Natural killer cell (primary cell): ENCODE measurements at regions not wholly inside any gene's neighbourhood (a gene's known extent, or its start where the extent isn't known, plus 50 kb on each side); places are given as distances from the start of the nearest gene placed in this dataset.

Experiments used
- ATAC-seq, 3 donors: fragments of 150-1000 bp in 2 of 3; fragments of 200-7000 bp in 1 of 3; cut with Tn5 transposase; 1 replicate in 1 of 3; 2 replicates in 2 of 3; pipeline ENCODE4 v1.10.0; 2021; ENCODE audit warnings: mild to moderate bottlenecking in 2 of 3, moderate library complexity in 2 of 3
- DNase-seq, 2 donors: peaks; one replicate each; pipeline versions ENCODE4 v3.0.0 to v3.0.0-alpha.2; 2013 to 2021; ENCODE audit warnings: mixed read lengths in 1 of 2
- H3K27ac ChIP-seq: one replicate; pipeline ENCODE4 v1.5.1; 2013; ENCODE audit warnings: mild to moderate bottlenecking, low read length
- H3K27me3 ChIP-seq: one replicate; pipeline ENCODE4 v1.6.1; 2013; ENCODE audit warnings: low read length; ENCODE audit not compliant: control insufficient read depth, insufficient read depth
- H3K36me3 ChIP-seq: one replicate; pipeline ENCODE4 v1.6.1; 2013; ENCODE audit warnings: low read length; ENCODE audit not compliant: control insufficient read depth, insufficient read depth
- H3K4me1 ChIP-seq: one replicate; pipeline ENCODE4 v1.6.1; 2013; ENCODE audit warnings: low read length; ENCODE audit not compliant: control insufficient read depth, insufficient read depth
- H3K4me3 ChIP-seq: one replicate; pipeline ENCODE4 v1.5.1; 2013; ENCODE audit warnings: low read length
- H3K9me3 ChIP-seq: one replicate; pipeline ENCODE4 v1.6.1; 2013; ENCODE audit warnings: low read length; ENCODE audit not compliant: control insufficient read depth, insufficient read depth
- H3K27ac Mint-ChIP-seq, 2 donors: one replicate each; pipeline ENCODE4 v1.8.0; 2022; ENCODE audit warnings: mild to moderate bottlenecking in 2 of 2, mixed read lengths in 2 of 2, moderate library complexity in 1 of 2
- H3K27me3 Mint-ChIP-seq, 2 donors: one replicate each; pipeline ENCODE4 v1.8.0; 2022; ENCODE audit warnings: low read depth in 2 of 2, mixed read lengths in 2 of 2
- H3K36me3 Mint-ChIP-seq: one replicate; pipeline ENCODE4 v1.8.0; 2022; ENCODE audit warnings: mixed read lengths
- H3K4me1 Mint-ChIP-seq, 2 donors: one replicate each; pipeline ENCODE4 v1.8.0; 2022; ENCODE audit warnings: mixed read lengths in 2 of 2
- H3K4me3 Mint-ChIP-seq: one replicate; pipeline ENCODE4 v1.8.0; 2022; ENCODE audit warnings: mild to moderate bottlenecking, moderate library complexity, mixed read lengths
- H3K9me3 Mint-ChIP-seq, 2 donors: one replicate each; pipeline ENCODE4 v1.8.0; 2022; ENCODE audit warnings: mixed read lengths in 2 of 2
- WGBS: methylation state at CpG from one replicate; pipeline ENCODE4 v1.1.7; 2013; ENCODE audit warnings: missing lambda C conversion rate; ENCODE audit not compliant: insufficient coverage; 5-methylcytosine and 5-hydroxymethylcytosine counted together
- intact Hi-C: fragments of 100-400 bp; cut with micrococcal nuclease; formaldehyde crosslinking; loops from one replicate; pipeline ENCODE4 v1.14.2; 2022
- TF ChIP-seq, protein P1 (sequence below): fragments of 200-600 bp; IDR thresholded peaks from one replicate; pipeline ENCODE4 v1.8.0; 2022; ENCODE audit warnings: antibody characterized with exemption

DNA sequence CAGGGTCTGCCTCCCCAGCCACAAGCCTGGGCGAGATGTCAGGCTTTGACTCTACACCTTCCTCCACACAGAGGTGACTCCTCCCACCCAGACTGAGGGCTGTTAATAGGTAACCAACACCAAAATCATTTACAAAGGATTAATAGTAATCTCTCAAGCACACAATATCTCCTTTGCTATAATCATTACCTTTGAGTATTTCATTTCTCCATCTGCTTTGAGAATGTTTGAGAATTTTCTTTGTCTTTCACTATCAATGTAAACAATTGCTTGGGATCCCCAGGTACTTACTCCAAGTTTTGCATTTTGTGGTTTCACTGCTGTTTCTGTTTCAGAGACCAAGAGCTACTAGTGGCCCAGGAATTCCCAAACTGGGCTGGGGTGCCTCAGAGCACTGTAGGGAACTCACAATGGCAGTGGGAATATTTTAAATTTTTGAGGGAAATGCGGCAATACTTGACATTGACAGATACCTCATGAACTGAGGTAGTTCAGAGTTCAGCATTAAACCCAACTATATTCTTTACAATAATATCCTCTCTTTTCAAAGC lies 166.4 kb upstream of the MGAT5 start:
- Mint-ChIP-seq H3K27ac (no peak overlapping the region), H3K36me3 (no peaks in the 10 kb centered on the region), H3K9me3 (no peaks in the 10 kb centered on the region), H3K27me3 (peaks cover 16 to 39% of the 10 kb centered on the region in 2 donors), H3K4me3 (no peak overlapping the region), H3K4me1 (no peaks in the 10 kb centered on the region)
- ATAC-seq (no peak), DNase-seq (no peak)
- H3K27ac ChIP-seq, result no peak overlapping the region
- no peak overlapping the region for H3K4me3 ChIP-seq
- H3K36me3 ChIP-seq, result no peaks in the 10 kb centered on the region
- TF ChIP-seq, protein P1, sequence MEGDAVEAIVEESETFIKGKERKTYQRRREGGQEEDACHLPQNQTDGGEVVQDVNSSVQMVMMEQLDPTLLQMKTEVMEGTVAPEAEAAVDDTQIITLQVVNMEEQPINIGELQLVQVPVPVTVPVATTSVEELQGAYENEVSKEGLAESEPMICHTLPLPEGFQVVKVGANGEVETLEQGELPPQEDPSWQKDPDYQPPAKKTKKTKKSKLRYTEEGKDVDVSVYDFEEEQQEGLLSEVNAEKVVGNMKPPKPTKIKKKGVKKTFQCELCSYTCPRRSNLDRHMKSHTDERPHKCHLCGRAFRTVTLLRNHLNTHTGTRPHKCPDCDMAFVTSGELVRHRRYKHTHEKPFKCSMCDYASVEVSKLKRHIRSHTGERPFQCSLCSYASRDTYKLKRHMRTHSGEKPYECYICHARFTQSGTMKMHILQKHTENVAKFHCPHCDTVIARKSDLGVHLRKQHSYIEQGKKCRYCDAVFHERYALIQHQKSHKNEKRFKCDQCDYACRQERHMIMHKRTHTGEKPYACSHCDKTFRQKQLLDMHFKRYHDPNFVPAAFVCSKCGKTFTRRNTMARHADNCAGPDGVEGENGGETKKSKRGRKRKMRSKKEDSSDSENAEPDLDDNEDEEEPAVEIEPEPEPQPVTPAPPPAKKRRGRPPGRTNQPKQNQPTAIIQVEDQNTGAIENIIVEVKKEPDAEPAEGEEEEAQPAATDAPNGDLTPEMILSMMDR, result no peak
- intact Hi-C loops, result no loop called here
- 81% methylated on average over 1 of the region's 2 CpGs for WGBS
- no peaks in the 10 kb centered on the region for H3K9me3 ChIP-seq
- H3K4me1 ChIP-seq, result no peaks in the 10 kb centered on the region
- H3K27me3 ChIP-seq, result no peaks in the 10 kb centered on the region

DNA sequence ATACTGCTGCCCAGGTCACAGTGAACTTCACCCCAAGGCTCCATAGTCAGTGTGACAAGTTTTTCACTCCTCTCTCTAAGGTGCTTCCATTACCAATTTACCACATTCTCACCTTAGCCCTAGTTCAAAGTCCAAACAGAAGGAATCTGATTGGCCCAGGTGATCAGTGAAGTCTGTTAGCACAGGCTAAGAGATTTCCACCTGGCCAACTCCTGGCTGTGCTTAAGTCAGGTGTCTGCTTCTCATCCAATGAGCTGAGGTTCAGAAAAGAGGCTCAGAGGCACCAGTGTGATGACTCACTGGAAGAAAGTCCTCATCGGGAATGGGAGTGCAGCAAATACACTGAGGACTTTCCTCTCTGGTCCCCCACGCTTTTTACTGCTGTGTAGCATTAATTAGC lies 164.4 kb upstream of the MGAT5 start:
- H3K4me3 Mint-ChIP-seq, result no peak overlapping the region
- Histone ChIP-seq H3K9me3 (no peaks in the 10 kb centered on the region), H3K27ac (no peak overlapping the region), H3K36me3 (no peaks in the 10 kb centered on the region), H3K4me3 (no peak overlapping the region), H3K4me1 (no peaks in the 10 kb centered on the region), H3K27me3 (no peaks in the 10 kb centered on the region)
- DNase-seq (no peak), ATAC-seq (no peak)
- no peaks in the 10 kb centered on the region for H3K9me3 Mint-ChIP-seq
- H3K27me3 Mint-ChIP-seq, result peaks cover 14 to 35% of the 10 kb centered on the region in 2 donors
- TF ChIP-seq, protein P1, result no peak
- H3K36me3 Mint-ChIP-seq, result no peaks in the 10 kb centered on the region
- H3K4me1 Mint-ChIP-seq, result no peaks in the 10 kb centered on the region
- no peak overlapping the region for H3K27ac Mint-ChIP-seq
- 88% methylated on average over 2 of the region's 2 CpGs for WGBS
- intact Hi-C loops, result no loop called here

DNA sequence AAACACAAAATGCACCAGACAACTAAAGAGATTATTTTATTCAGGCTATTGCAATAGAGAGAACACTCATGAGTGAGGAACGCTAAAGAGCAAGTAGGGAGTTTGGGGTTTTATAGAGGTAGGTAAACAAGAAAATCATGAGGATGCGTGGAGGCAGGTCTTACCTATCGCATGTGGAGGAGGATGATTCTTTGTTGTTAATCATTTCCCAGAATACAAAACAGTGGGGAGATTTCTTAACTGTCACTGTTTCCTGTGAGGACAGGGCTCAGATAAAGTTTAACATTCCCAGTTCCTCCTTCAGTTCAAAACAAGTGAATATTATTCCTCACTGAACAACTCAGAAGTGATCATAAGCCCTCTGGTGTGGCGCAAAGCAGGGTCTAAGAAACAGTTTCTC lies 156.1 kb upstream of the MGAT5 start:
- H3K27me3 ChIP-seq, result no peaks in the 10 kb centered on the region
- 92% methylated on average over 4 of the region's 4 CpGs for WGBS
- H3K4me1 Mint-ChIP-seq, result no peaks in the 10 kb centered on the region
- DNase-seq (no peak), ATAC-seq (no peak)
- H3K36me3 Mint-ChIP-seq, result no peaks in the 10 kb centered on the region
- peaks cover 22 to 35% of the 10 kb centered on the region in 2 donors for H3K27me3 Mint-ChIP-seq
- H3K4me3 Mint-ChIP-seq, result no peak overlapping the region
- TF ChIP-seq, protein P1, result no peak
- no peaks in the 10 kb centered on the region for H3K4me1 ChIP-seq
- no peak overlapping the region for H3K4me3 ChIP-seq
- intact Hi-C loops, result no loop called here
- H3K27ac ChIP-seq, result no peak overlapping the region
- peaks cover 2% of the 10 kb centered on the region for H3K9me3 ChIP-seq
- no peak overlapping the region for H3K27ac Mint-ChIP-seq
- H3K9me3 Mint-ChIP-seq, result no peaks in the 10 kb centered on the region
- H3K36me3 ChIP-seq, result no peaks in the 10 kb centered on the region

DNA sequence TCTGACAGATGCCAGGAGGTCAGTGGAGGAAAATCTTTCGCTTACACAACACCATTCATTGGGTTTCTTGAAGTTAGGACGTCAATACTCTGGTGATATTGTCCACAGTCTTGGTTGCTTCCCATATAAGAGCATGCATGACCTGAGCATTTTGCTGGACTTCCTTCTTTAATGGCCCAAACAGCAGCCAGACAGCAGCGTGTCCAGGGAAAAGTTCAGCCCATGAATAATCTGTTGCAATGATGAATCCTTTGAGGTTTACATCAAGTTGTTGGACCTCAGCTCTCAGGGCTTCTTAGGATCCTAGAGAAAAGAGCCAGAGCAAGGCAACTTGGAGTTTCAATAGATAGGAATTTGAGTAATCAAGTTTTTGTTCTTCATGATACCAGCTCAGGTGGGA lies 155.6 kb upstream of the MGAT5 start:
- Mint-ChIP-seq H3K4me1 (no peaks in the 10 kb centered on the region), H3K36me3 (no peaks in the 10 kb centered on the region), H3K4me3 (no peak overlapping the region), H3K27ac (no peak overlapping the region), H3K27me3 (peaks cover 24 to 35% of the 10 kb centered on the region in 2 donors), H3K9me3 (no peaks in the 10 kb centered on the region)
- intact Hi-C loops, result no loop called here
- 88% methylated on average over 3 of the region's 3 CpGs for WGBS
- Histone ChIP-seq H3K27me3 (no peaks in the 10 kb centered on the region), H3K4me1 (no peaks in the 10 kb centered on the region), H3K9me3 (peaks cover 2% of the 10 kb centered on the region), H3K36me3 (no peaks in the 10 kb centered on the region), H3K4me3 (no peak overlapping the region), H3K27ac (no peak overlapping the region)
- DNase-seq (no peak), ATAC-seq (no peak)
- TF ChIP-seq, protein P1, result no peak
